IMR-90 (cell line): ENCODE measurements at regions not wholly inside any gene's neighbourhood (a gene's known extent, or its start where the extent isn't known, plus 50 kb on each side); places are given as distances from the start of the nearest gene placed in this dataset.

Experiments
- BHLHE40 ChIP-seq: fragments of 150-350 bp; IDR thresholded peaks from 2 replicates; pipeline ENCODE4 v1.6.1; 2016; ENCODE audit warnings: mild to moderate bottlenecking, low read depth, low read length
- CEBPB ChIP-seq: IDR thresholded peaks from 2 replicates; pipeline ENCODE4 v1.6.1; 2012; ENCODE audit warnings: low read depth, low read length, improper control_type of control experiment
- CHD1 ChIP-seq: IDR thresholded peaks from 2 replicates; pipeline ENCODE4 v1.6.1; 2012; ENCODE audit warnings: low read depth, low read length, improper control_type of control experiment
- CTCF ChIP-seq: conservative IDR thresholded peaks from 2 replicates; pipeline ENCODE4 v1.5.1; 2012; ENCODE audit warnings: mild to moderate bottlenecking, low read depth, low read length, improper control_type of control experiment
- FOS ChIP-seq: fragments of 150-350 bp; IDR thresholded peaks from 2 replicates; pipeline ENCODE4 v1.6.1; 2016; ENCODE audit warnings: low read depth, low read length
- MXI1 ChIP-seq: IDR thresholded peaks from 2 replicates; pipeline ENCODE4 v1.6.1; 2012; ENCODE audit warnings: low read depth, mild to moderate bottlenecking, low read length, moderate library complexity, borderline replicate concordance
- POLR2A ChIP-seq: IDR thresholded peaks from 2 replicates; pipeline ENCODE4 v1.6.1; 2012; ENCODE audit warnings: mild to moderate bottlenecking, low read depth, low read length
- RAD21 ChIP-seq: IDR thresholded peaks from 2 replicates; pipeline ENCODE4 v1.6.1; 2012; ENCODE audit warnings: low read length, improper control_type of control experiment
- RCOR1 ChIP-seq: IDR thresholded peaks from 2 replicates; pipeline ENCODE4 v1.6.1; 2012; ENCODE audit warnings: mild to moderate bottlenecking, low read length, improper control_type of control experiment; ENCODE audit not compliant: insufficient replicate concordance
- RFX5 ChIP-seq: IDR thresholded peaks from 2 replicates; pipeline ENCODE4 v1.8.0; 2012; ENCODE audit warnings: low read depth, mild to moderate bottlenecking, low read length, moderate library complexity
- USF2 ChIP-seq: fragments of 150-350 bp; IDR thresholded peaks from 2 replicates; pipeline ENCODE4 v1.6.1; 2017; ENCODE audit warnings: mild to moderate bottlenecking, antibody characterized with exemption, low read length, low read depth

GRCh38 chr18:41860987-41861386 is 94.0 kb upstream of the PIK3C3 start:
- TF ChIP-seq CTCF (no peak), RAD21 (no peak), RFX5 (no peak), MXI1 (no peak), POLR2A (no peak), FOS (no peak), RCOR1 (no peak), USF2 (no peak), BHLHE40 (no peak), CEBPB (no peak), CHD1 (no peak)
